ENCODE measurements at regions not wholly inside any gene's neighbourhood (a gene's known extent, or its start where the extent isn't known, plus 50 kb on each side); places are given as distances from the start of the nearest gene placed in this dataset.

- no peaks in the 10 kb centered on the region for H3K4me1 ChIP-seq (ENCODE audit: control insufficient read depth, insufficient read depth, low read length, poor library complexity, severe bottlenecking)
- no peak overlapping the region for H3K4me3 ChIP-seq (ENCODE audit: insufficient read depth, low read depth, low read length, poor library complexity, severe bottlenecking)
- DNase-seq: no peak
- H3K27ac ChIP-seq (ENCODE audit: insufficient read depth, low read length, poor library complexity, severe bottlenecking): no peak overlapping the region
- H3K36me3 ChIP-seq (ENCODE audit: control insufficient read depth, insufficient read depth, low read length): no peaks in the 10 kb centered on the region
- no peaks in the 10 kb centered on the region for H3K9me3 ChIP-seq (ENCODE audit: control insufficient read depth, low read length)
- H3K27me3 ChIP-seq (replicated peaks; ENCODE audit: control insufficient read depth, insufficient read depth, low read length, poor library complexity, severe bottlenecking): no peaks in the 10 kb centered on the region
Measured at GRCh38 chr3:8276506-8276905, 225.1 kb upstream of the LMCD1 start.

- Histone ChIP-seq H3K9me3 (ENCODE audit: control insufficient read depth, low read length) (no peaks in the 10 kb centered on the region), H3K4me3 (ENCODE audit: insufficient read depth, low read depth, low read length, poor library complexity, severe bottlenecking) (no peak overlapping the region), H3K27me3 (replicated peaks; ENCODE audit: control insufficient read depth, insufficient read depth, low read length, poor library complexity, severe bottlenecking) (no peaks in the 10 kb centered on the region), H3K36me3 (ENCODE audit: control insufficient read depth, insufficient read depth, low read length) (no peaks in the 10 kb centered on the region), H3K4me1 (ENCODE audit: control insufficient read depth, insufficient read depth, low read length, poor library complexity, severe bottlenecking) (no peaks in the 10 kb centered on the region), H3K27ac (ENCODE audit: insufficient read depth, low read length, poor library complexity, severe bottlenecking) (no peak overlapping the region)
- no peak for DNase-seq
Measured at GRCh38 chr3:8278448-8278847, 223.2 kb upstream of the LMCD1 start.

DNA sequence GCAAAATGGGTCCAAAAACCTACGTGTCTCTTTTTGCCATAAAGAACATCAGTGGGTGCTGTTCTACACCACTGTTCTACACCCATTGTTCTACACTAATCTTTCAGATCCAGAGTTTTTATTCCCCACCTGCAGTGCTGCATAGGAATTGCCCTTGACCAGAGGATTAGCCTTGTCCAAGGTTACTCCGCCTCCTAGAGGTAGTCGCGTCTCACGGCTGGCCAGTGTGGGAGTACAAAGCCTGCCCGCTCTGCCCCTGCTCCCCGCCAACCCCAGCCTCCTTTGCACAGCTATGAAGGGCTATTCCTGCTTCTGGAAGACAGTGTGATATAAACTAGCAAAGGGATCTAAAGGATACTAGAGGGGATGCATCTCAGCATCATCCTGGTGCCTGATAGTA is 222.1 kb upstream of the LMCD1 start:
- no peaks in the 10 kb centered on the region for H3K4me1 ChIP-seq (ENCODE audit: control insufficient read depth, insufficient read depth, low read length, poor library complexity, severe bottlenecking)
- DNase-seq: no peak
- H3K9me3 ChIP-seq (ENCODE audit: control insufficient read depth, low read length): no peaks in the 10 kb centered on the region
- no peak overlapping the region for H3K4me3 ChIP-seq (ENCODE audit: insufficient read depth, low read depth, low read length, poor library complexity, severe bottlenecking)
- no peaks in the 10 kb centered on the region for H3K27me3 ChIP-seq (replicated peaks; ENCODE audit: control insufficient read depth, insufficient read depth, low read length, poor library complexity, severe bottlenecking)
- H3K27ac ChIP-seq (ENCODE audit: insufficient read depth, low read length, poor library complexity, severe bottlenecking): no peak overlapping the region
- no peaks in the 10 kb centered on the region for H3K36me3 ChIP-seq (ENCODE audit: control insufficient read depth, insufficient read depth, low read length)

DNA sequence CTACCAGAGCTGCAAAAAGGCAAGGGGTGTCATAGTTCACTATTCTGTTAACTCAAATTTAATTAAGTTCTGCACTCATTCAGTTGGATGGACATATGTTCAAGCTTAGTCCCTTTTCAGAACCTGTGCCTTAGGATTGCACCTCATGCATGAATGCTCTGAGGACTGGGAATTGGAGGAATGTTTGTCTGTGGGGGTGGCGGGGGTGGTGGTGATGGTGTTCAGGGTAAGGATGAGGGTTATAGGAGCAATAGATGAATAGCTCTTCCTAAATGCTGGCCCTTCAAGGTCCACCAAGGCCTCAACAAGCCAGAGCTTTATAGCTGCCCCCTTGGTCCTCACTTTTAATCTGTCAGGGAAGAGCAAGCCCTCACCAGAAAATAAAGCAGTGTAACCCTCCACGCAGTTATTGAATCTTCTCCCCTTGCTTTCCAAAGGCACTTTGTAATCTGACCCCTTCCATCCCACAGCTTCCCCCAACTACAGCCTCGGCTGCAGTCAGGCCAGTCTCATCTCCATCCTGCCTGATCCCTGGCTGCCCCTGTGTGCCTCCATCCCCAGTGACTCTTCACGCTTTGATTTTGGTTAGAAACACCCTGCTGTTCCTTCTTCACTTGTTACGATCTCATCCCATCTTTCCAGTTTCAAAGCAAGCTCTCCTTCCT is 221.6 kb upstream of the LMCD1 start:
- no peak overlapping the region for H3K27ac ChIP-seq (ENCODE audit: insufficient read depth, low read length, poor library complexity, severe bottlenecking)
- DNase-seq: no peak

DNA sequence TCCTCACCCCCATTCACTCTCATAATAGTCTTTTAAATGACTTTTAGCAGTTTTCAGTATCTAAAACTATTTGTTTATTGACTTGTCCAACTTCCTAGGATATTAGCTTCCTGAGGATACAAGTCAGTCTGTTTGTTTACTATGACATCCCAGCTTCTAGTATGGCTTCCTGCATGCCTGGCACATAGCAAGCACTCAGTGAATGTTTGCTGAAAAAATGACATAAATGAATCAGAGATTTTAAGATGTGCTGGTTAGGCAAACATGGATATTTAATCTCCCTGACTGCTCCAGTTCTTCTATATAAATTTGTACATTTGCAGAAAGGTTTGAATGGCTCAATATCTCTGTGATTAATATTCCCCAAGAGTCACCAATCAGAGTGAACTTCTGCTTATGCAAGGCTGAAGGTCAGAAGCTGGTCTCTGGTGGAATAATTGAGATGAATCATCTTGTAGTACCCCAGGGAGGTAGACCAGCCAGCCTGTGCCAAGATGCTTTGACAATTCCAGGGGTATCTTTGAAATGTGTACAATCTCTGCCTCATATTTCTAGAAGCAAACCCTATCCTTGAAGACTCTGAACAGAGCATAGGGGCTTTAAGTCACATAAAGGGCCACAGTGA is 219.0 kb upstream of the LMCD1 start:
- no peak overlapping the region for H3K4me3 ChIP-seq (ENCODE audit: insufficient read depth, low read depth, low read length, poor library complexity, severe bottlenecking)
- H3K36me3 ChIP-seq (ENCODE audit: control insufficient read depth, insufficient read depth, low read length): no peaks in the 10 kb centered on the region
- H3K27me3 ChIP-seq (replicated peaks; ENCODE audit: control insufficient read depth, insufficient read depth, low read length, poor library complexity, severe bottlenecking): no peaks in the 10 kb centered on the region
- DNase-seq: no peak
- no peaks in the 10 kb centered on the region for H3K9me3 ChIP-seq (ENCODE audit: control insufficient read depth, low read length)
- no peaks in the 10 kb centered on the region for H3K4me1 ChIP-seq (ENCODE audit: control insufficient read depth, insufficient read depth, low read length, poor library complexity, severe bottlenecking)
- H3K27ac ChIP-seq (ENCODE audit: insufficient read depth, low read length, poor library complexity, severe bottlenecking): no peak overlapping the region

More for the DNA sequence above, 221.6 kb upstream of the LMCD1 start:
- Histone ChIP-seq H3K27me3 (replicated peaks; ENCODE audit: control insufficient read depth, insufficient read depth, low read length, poor library complexity, severe bottlenecking) (no peaks in the 10 kb centered on the region), H3K9me3 (ENCODE audit: control insufficient read depth, low read length) (no peaks in the 10 kb centered on the region), H3K4me1 (ENCODE audit: control insufficient read depth, insufficient read depth, low read length, poor library complexity, severe bottlenecking) (no peaks in the 10 kb centered on the region), H3K36me3 (ENCODE audit: control insufficient read depth, insufficient read depth, low read length) (no peaks in the 10 kb centered on the region), H3K4me3 (ENCODE audit: insufficient read depth, low read depth, low read length, poor library complexity, severe bottlenecking) (no peak overlapping the region)

DNA sequence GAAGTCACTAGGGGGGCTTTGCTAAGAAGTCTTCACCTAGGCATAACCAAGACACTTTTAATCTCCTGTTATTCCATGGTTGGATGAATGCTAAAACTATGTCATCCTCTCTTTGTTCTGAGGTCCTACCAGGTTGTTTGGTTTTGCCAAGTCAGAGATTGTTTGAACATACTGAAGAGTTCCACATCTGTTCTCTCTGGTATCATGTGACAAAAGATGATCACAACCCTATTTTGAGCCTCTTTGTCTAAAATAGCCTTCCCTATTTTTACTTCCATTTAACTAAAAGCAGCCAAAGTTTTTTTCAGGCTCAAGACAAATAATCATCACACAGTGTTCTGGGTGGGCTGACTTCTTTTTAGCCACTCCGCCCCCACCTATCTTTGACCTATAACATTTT is 218.4 kb upstream of the LMCD1 start:
- no peak for DNase-seq
- Histone ChIP-seq H3K4me3 (ENCODE audit: insufficient read depth, low read depth, low read length, poor library complexity, severe bottlenecking) (no peak overlapping the region), H3K9me3 (ENCODE audit: control insufficient read depth, low read length) (no peaks in the 10 kb centered on the region), H3K4me1 (ENCODE audit: control insufficient read depth, insufficient read depth, low read length, poor library complexity, severe bottlenecking) (no peaks in the 10 kb centered on the region), H3K27ac (ENCODE audit: insufficient read depth, low read length, poor library complexity, severe bottlenecking) (no peak overlapping the region), H3K36me3 (ENCODE audit: control insufficient read depth, insufficient read depth, low read length) (no peaks in the 10 kb centered on the region), H3K27me3 (replicated peaks; ENCODE audit: control insufficient read depth, insufficient read depth, low read length, poor library complexity, severe bottlenecking) (no peaks in the 10 kb centered on the region)

GRCh38 chr3:8286086-8286485 is 215.5 kb upstream of the LMCD1 start:
- no peak overlapping the region for H3K27ac ChIP-seq (ENCODE audit: insufficient read depth, low read length, poor library complexity, severe bottlenecking)
- DNase-seq: no peak
- H3K4me1 ChIP-seq (ENCODE audit: control insufficient read depth, insufficient read depth, low read length, poor library complexity, severe bottlenecking): no peaks in the 10 kb centered on the region
- H3K9me3 ChIP-seq (ENCODE audit: control insufficient read depth, low read length): no peaks in the 10 kb centered on the region
- no peaks in the 10 kb centered on the region for H3K27me3 ChIP-seq (replicated peaks; ENCODE audit: control insufficient read depth, insufficient read depth, low read length, poor library complexity, severe bottlenecking)
- no peaks in the 10 kb centered on the region for H3K36me3 ChIP-seq (ENCODE audit: control insufficient read depth, insufficient read depth, low read length)
- H3K4me3 ChIP-seq (ENCODE audit: insufficient read depth, low read depth, low read length, poor library complexity, severe bottlenecking): no peak overlapping the region

DNA sequence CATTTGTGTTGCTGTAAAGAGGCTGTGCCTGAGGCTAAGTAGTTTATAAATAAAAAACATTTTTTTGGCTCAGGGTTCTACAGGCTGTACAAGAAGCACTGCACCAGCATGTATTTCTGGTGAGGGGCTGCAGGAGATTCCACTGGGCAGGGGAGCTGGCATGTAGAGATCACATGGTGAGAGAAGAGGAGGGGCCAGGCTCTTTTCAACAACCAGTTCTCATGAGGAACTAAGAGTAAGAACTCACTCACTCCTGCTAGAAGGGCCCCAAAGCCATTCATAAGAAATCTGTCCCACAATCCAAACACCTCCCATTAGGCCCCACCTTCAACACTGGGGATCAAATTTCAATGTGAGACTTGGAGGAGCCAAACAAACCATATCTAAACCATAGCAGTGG is 214.9 kb upstream of the LMCD1 start:
- no peak overlapping the region for H3K4me3 ChIP-seq (ENCODE audit: insufficient read depth, low read depth, low read length, poor library complexity, severe bottlenecking)
- no peaks in the 10 kb centered on the region for H3K9me3 ChIP-seq (ENCODE audit: control insufficient read depth, low read length)
- no peaks in the 10 kb centered on the region for H3K27me3 ChIP-seq (replicated peaks; ENCODE audit: control insufficient read depth, insufficient read depth, low read length, poor library complexity, severe bottlenecking)
- no peaks in the 10 kb centered on the region for H3K36me3 ChIP-seq (ENCODE audit: control insufficient read depth, insufficient read depth, low read length)
- no peaks in the 10 kb centered on the region for H3K4me1 ChIP-seq (ENCODE audit: control insufficient read depth, insufficient read depth, low read length, poor library complexity, severe bottlenecking)
- no peak for DNase-seq
- no peak overlapping the region for H3K27ac ChIP-seq (ENCODE audit: insufficient read depth, low read length, poor library complexity, severe bottlenecking)

GRCh38 chr3:8290611-8291010 is 211.0 kb upstream of the LMCD1 start:
- no peaks in the 10 kb centered on the region for H3K27me3 ChIP-seq (replicated peaks; ENCODE audit: control insufficient read depth, insufficient read depth, low read length, poor library complexity, severe bottlenecking)
- no peak for DNase-seq
- no peaks in the 10 kb centered on the region for H3K4me1 ChIP-seq (ENCODE audit: control insufficient read depth, insufficient read depth, low read length, poor library complexity, severe bottlenecking)
- H3K27ac ChIP-seq (ENCODE audit: insufficient read depth, low read length, poor library complexity, severe bottlenecking): no peak overlapping the region
- H3K9me3 ChIP-seq (ENCODE audit: control insufficient read depth, low read length): no peaks in the 10 kb centered on the region
- no peaks in the 10 kb centered on the region for H3K36me3 ChIP-seq (ENCODE audit: control insufficient read depth, insufficient read depth, low read length)
- no peak overlapping the region for H3K4me3 ChIP-seq (ENCODE audit: insufficient read depth, low read depth, low read length, poor library complexity, severe bottlenecking)

- Histone ChIP-seq H3K4me3 (ENCODE audit: insufficient read depth, low read depth, low read length, poor library complexity, severe bottlenecking) (no peak overlapping the region), H3K27me3 (replicated peaks; ENCODE audit: control insufficient read depth, insufficient read depth, low read length, poor library complexity, severe bottlenecking) (no peaks in the 10 kb centered on the region)
- DNase-seq: no peak
Measured at GRCh38 chr3:8296461-8296860, 205.2 kb upstream of the LMCD1 start.

More at GRCh38 chr3:8296461-8296860, 205.2 kb upstream of the LMCD1 start:
- Histone ChIP-seq H3K36me3 (ENCODE audit: control insufficient read depth, insufficient read depth, low read length) (no peaks in the 10 kb centered on the region), H3K9me3 (ENCODE audit: control insufficient read depth, low read length) (no peaks in the 10 kb centered on the region), H3K4me1 (ENCODE audit: control insufficient read depth, insufficient read depth, low read length, poor library complexity, severe bottlenecking) (no peaks in the 10 kb centered on the region), H3K27ac (ENCODE audit: insufficient read depth, low read length, poor library complexity, severe bottlenecking) (no peak overlapping the region)
